Astrocyte of the hippocampus (primary cell): ENCODE measurements at regions not wholly inside any gene's neighbourhood (a gene's known extent, or its start where the extent isn't known, plus 50 kb on each side); places are given as distances from the start of the nearest gene placed in this dataset.
"Not testable (repeated sequence)": the region's sequence is repeated elsewhere in the genome, so short reads cannot be mapped to it uniquely, and the experiment has no call there.

Source experiments
- DNase-seq: peaks from one replicate; pipeline ENCODE4 v3.0.0; 2011; ENCODE audit warnings: low read depth, low spot score

DNA sequence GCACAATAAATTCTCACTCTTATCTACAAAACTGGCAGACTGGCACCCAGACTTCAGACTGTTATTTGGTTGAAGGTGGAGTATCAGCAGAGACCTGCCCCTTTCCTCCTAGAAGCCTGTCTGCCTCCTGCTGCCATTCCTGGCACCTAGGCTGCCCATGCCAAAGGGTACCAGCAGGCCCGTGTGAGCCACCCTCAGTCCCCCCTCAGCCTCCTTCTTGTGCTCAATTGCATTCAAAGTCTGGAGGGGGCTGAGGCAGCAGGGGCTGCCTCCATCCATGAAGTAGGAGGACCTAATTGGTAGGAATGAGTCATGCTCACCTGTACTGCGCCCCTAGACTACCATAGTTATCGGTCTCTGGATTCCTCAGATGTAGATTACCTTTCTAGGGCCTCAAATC is 440.9 kb upstream of the GRM3 start:
- DNase-seq: no peak

DNA sequence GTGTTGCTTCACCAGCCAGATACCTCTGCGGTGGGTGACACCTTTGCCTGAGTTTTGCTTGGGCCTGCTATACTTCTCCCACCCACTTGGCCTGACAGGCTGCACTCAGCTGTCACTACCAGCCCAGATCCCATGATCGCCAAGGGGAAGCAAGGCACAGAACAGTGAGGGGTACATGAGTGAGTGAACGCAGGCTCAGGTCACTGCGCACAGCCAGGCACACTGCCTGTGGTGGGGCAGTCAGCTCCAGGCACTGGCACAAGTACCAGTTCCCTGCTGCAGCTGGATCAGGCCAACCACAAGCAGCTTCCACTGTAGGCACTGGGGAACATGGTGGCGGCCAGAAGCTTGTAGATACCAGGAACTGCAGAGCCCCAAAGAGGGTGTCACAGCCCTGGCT is 441.9 kb upstream of the GRM3 start:
- DNase-seq: no peak

- no peak for DNase-seq
Measured at GRCh38 chr7:86199881-86200614, 443.7 kb upstream of the GRM3 start.

GRCh38 chr7:86190351-86190750 is 453.4 kb upstream of the GRM3 start:
- no peak for DNase-seq

DNA sequence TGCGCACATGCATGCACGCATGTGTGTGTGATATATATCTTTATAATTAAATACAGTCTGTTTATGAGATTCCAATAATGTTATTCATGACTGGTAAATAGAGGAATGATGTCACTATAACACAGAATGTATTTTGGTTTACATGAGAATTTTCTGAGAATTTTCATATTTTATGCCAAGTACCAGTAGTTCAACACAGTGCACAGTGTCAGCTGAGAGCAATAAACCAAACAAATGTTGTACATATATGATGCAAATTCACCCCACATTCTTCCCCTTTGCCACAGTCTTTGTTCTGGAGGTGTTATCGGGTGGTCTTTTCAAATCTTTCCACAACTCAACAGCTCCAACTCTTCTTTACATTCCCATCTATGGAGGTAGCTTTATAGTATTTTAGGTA is 462.2 kb upstream of the GRM3 start:
- no peak for DNase-seq

- DNase-seq: no peak
Measured at GRCh38 chr7:86164827-86165226, 478.9 kb upstream of the GRM3 start.

DNA sequence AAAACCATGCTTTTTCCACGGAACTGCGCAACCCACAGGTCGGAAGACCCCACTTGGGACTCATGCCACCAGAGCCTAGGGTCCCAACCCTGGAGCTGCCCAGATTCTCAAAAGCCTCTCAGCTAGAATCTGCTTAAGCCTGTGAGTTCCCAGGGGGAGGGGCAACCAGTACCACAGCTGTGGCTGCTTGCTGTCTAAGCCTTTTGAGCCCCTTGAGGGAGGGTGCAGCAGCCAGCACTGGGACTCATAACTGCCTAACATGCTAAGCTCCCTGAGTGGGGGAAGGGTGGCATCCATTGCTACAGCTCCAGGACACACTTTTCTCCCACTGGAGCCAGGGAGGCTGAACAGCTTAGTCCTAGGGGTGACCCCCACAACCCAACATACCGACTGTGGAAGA is 485.6 kb upstream of the GRM3 start:
- no peak for DNase-seq

DNA sequence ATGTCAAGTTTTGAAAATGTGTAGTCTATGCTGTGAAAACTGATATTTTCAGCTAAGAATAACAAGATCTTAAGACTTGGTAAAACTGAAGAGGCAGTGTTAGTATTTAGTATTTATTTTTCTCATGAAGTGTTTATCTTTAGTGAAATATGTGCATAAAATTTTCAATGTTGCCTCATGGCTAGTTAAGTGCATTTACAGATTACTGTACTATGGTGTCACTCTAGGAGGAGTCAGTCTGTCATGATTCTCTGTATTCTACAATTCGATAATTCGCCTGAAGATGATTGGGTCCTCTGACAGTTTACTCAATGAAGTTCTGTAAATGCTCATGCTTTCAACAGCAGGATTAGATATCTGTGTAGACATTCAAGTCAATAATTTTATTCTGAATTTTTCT is 488.1 kb upstream of the GRM3 start:
- DNase-seq: no peak

DNA sequence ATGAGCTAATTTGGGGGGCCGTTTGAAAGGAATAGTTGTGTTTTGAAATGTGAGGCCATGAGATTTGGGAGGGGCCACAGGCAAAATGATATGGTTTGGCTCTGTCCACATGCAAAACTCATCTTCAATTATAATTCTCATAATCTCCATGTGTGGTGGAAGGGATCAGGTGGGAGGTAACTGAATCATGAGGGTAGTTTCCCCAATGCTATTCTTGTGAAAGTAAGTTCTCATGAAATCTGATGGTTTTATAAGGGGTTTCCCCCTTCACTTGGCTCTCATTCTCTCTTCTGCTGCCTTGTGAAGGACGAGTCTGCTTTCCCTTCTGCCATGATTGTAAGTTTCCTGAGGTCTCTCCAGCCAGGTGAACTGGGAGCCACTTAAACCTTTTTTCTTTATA is 490.8 kb upstream of the GRM3 start:
- no peak for DNase-seq

DNA sequence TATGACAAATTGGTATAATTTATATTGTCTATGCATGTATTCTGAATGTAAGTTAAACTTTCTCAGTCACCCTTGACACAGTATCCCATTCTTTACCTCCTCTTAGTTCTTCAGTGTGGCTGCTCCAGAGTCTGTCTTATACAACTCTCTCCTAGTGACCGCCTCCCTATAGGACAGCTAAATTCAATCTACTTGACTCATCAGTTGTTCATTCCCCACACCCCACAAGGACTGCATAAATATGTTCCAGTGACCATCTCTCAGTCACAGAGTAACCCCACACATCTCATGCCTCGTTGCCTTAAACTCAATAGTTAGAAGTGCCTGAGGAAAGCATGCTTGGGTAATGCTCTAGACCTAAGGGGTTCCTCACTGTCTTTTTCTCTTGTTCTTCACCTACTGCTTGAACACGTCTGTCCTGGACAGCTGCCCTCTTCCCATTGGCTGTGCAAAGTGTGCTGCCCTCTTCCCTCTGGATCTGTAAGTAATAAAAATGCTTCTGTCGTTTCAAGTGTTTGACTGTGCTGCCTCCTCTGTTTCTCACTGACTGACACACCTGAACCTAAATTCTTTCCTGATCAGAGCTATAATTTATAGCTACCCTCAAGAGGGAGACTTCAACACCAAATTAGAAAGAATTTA is 494.6 kb upstream of the GRM3 start:
- no peak for DNase-seq

- no peak for DNase-seq
Measured at GRCh38 chr7:86148501-86148900, 495.2 kb upstream of the GRM3 start.

- DNase-seq: no peak
Measured at GRCh38 chr7:86137343-86137742, 506.4 kb upstream of the GRM3 start.

DNA sequence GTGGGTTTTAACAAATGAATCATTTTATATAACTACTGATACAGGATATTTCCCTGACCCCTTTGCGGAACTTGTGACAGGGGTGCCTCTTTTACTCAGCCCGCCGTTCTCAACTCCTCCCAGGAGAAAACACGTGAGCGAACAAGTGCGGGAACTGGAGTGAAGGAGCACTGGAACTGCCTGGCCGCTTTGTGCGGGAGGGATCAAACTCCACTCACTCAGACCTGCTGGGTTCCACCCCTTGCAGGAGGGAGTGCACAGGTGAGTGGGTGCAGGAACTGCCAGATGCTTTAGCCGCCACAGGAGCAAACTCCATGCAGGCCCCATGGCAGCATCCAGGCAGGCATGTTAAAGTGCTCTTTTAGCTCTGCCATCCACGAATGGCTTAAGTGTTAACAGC is 513.4 kb upstream of the GRM3 start:
- DNase-seq: no peak

DNA sequence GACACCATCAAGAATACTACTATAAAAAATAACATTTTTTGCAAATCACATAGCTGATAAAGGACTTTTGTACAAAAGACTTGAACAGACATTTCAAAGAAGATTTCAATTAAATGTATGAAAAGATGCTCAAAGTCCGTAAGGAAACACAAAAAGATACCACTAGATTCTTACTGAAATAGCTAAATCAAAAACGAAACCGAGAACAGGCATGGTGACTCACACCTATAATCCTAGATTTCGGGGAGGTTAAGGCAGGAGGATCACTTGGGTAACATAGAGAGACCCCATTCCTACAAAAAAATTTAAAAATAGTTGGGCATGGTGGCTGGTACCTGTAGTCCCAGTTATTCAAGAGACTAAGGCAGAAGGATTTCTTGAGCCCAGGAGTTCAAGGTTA is 520.2 kb upstream of the GRM3 start:
- DNase-seq: no peak

GRCh38 chr7:86094166-86094669 is 549.5 kb upstream of the GRM3 start:
- DNase-seq: no peak

- no peak for DNase-seq
Measured at GRCh38 chr7:86091369-86091768, 552.3 kb upstream of the GRM3 start.

GRCh38 chr7:86089455-86089854 is 554.3 kb upstream of the GRM3 start:
- no peak for DNase-seq

DNA sequence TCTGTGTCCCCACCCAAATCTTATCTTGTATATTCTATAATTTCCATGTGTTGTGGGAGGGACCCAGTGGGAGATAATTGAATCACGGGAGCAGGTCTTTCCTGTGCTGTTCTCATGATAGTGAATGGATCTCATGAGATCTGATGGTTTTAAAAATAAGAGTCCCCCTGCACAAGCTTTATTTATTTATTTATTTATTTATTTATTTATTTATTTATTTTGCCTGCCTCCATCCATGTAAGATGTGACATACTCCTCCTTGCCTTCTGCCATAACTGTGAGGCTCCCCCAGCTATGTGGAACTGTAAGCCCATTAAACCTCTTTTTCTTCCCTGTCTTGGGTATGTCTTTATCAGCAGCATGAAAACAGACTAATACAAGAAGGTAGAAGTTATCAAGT is 579.1 kb upstream of the GRM3 start:
- DNase-seq: not testable (repeated sequence)

DNA sequence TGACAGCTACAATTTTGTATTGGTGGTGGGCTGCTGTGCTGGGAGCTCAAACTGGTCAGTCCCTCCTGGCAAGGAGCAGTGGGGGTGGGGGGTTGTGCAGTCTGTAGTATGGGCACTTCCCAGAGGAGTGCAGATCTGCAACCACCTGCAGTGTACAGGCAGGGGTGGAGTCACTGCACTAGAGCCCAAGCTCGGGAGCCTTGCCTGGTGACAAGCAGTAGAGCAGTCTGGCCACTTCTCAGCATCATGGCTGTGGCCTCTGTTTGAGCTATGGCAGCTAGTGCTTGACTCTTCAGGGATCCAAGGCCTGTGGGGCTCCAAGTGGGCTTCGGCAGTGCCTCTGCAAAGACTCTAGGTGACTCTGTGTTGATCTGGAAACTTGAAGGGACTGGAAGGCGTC is 585.1 kb upstream of the GRM3 start:
- no peak for DNase-seq

- DNase-seq: no peak
Measured at GRCh38 chr7:86050918-86051317, 592.8 kb upstream of the GRM3 start.

DNA sequence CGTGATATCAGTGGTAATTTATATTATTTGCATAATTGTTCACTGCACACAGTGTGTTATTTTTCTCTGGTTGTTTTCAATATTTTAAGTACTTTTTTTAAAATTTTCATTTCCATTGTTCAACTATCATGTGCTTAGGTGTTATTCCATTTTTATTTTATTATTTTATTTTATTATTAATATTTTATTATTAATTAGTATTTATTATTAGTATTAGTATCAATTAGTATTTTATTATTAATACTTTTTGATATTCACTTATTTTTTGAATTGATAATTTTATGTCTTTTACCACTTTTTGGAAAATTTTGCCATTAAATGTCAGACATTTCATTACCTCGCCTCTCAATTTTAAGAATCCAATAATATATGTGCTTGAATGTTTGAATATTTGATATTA is 593.8 kb upstream of the GRM3 start:
- DNase-seq: no peak

DNA sequence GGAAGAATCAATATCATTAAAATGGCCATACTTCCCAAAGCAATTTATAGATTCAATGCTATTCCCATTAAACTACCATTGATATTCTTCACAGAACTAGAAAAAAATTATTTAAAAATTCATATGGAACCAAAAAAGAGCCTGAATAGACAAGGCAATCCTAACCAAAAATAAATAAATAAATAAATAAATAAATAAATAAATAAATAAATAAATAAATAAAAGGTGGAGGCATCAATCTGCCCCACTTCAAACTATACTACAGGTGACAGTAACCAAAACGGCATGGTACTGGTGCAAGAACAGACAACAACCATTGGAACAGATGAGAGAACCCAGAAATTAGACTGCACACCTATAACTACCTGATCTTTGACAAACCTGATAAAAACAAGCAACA is 598.5 kb upstream of the GRM3 start:
- DNase-seq: not testable (repeated sequence)

DNA sequence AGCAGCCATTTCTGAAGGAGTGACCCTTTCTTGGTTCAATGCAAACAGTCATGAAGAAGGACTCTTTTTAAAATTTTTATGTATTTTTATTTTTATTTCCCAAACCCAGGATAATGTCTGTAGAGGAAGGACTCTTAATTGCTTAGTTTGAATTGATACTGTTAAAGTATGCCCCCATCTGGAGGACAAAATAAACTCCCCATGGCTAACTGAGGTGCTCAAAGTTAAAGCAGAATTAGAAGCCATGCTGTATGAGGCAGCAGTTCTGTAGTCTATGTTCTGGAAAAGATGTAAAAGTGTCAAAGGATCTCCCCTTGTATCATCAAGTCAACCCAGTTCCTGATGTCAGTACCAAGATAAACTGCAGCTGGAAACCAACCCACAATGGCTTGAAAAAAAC is 617.9 kb upstream of the GRM3 start:
- DNase-seq: no peak

- DNase-seq: no peak
Measured at GRCh38 chr7:86013662-86014061, 630.0 kb upstream of the GRM3 start.
